ENCODE measurements at regions not wholly inside any gene's neighbourhood (a gene's known extent, or its start where the extent isn't known, plus 50 kb on each side); places are given as distances from the start of the nearest gene placed in this dataset.

DNA sequence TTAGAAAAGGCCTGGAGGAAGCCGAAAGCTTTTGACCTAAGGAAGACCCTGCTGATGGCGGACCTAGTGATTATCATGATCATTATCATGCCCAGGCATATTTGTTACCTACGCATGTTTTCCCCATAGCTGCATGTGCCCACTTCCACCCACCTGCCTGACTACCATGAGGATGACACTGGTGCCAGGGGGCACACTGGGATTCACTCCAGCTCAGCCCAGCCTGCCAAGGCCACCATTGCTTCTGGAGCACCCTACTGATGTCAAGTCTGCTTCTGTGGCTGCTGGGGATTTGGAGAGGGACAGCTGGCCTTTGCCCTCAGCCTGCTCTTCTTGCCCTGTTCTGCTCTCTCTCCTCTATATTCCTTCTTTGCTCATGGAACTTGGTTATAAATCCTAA is 124.7 kb upstream of the NALF2 start:
- no peaks in the 10 kb centered on the region for H3K36me3 ChIP-seq

DNA sequence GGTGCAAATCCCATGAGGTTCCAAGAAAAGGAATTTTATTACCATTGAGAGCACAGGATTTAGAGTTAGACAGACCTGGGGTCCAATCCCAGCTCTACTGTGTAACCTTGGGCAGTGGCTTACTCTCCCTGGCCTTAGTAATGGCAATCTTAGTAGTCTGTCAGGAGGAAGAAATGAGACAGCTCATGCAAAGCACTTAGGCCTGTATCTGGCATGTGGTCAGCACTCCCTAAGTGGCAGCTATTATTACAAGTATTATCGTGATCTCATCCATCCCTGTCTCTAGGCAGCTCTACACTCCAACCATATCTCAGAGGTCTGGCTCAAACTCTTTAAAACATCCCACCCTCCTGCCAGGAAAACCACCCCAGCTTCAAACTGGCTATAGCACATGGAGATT is 129.6 kb upstream of the NALF2 start:
- WGBS, 2 donors = 80 to 88% methylated on average over 1 of the region's 1 CpG
- intact Hi-C loops (cut with DNase I) = no loop called here

More for the DNA sequence above, 124.7 kb upstream of the NALF2 start:
- no peak for DNase-seq
- Histone ChIP-seq H3K4me1 (no peaks in the 10 kb centered on the region), H3K4me3 (no peak overlapping the region), H3K27me3 (no peaks in the 10 kb centered on the region), H3K27ac (no peak overlapping the region), H3K9me3 (peaks cover 0 to 3% (median 0%) of the 10 kb centered on the region in 3 donors)
- TF ChIP-seq CTCF (IDR thresholded peaks at IDR 0.05) = no peak
- TF ChIP-seq POLR2A (IDR thresholded peaks at IDR 0.05) = no peak
- intact Hi-C loops (cut with DNase I) = no loop called here
- 88 to 100% methylated on average over 1 to 3 of the region's 3 CpGs for WGBS, 2 donors

GRCh38 chrX:69372435-69372834 is 131.7 kb upstream of the NALF2 start:
- no peaks in the 10 kb centered on the region for H3K36me3 ChIP-seq
- no peaks in the 10 kb centered on the region for H3K27me3 ChIP-seq
- peaks cover 0 to 3% (median 0%) of the 10 kb centered on the region in 3 donors for H3K9me3 ChIP-seq
- H3K4me1 ChIP-seq = no peaks in the 10 kb centered on the region
- no peak overlapping the region for H3K27ac ChIP-seq
- intact Hi-C loops (cut with DNase I) = no loop called here
- no peak for DNase-seq
- TF ChIP-seq CTCF (IDR thresholded peaks at IDR 0.05) (no peak), POLR2A (IDR thresholded peaks at IDR 0.05) (no peak)
- H3K4me3 ChIP-seq = no peak overlapping the region

More for the DNA sequence above, 129.6 kb upstream of the NALF2 start:
- Histone ChIP-seq H3K36me3 (no peaks in the 10 kb centered on the region), H3K9me3 (peaks cover 0 to 3% (median 0%) of the 10 kb centered on the region in 3 donors), H3K27ac (no peak overlapping the region), H3K4me1 (no peaks in the 10 kb centered on the region), H3K4me3 (no peak overlapping the region), H3K27me3 (no peaks in the 10 kb centered on the region)
- no peak for DNase-seq
- TF ChIP-seq CTCF (IDR thresholded peaks at IDR 0.05) (no peak), POLR2A (IDR thresholded peaks at IDR 0.05) (no peak)

DNA sequence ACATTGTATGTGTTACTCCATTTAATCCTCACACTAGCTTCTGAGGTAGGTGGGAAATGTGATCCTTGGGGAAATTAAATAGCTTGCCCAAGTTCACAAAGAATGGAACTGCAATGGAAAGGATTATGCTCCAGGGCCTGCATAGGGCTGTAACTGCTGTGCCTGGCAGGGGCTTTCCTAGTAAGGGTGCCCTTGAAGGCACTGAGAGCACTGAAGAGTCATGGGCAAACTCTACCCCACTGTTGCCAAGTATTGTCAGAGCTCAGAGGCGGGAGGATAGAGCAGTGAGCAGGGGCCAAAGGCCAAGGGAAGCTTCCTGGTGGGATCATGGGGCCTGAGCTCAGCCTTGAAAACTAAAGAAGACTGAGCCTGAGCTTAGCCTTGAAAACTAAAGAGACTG is 133.0 kb upstream of the NALF2 start:
- intact Hi-C loops (cut with DNase I) = no loop called here
- 20 to 60% methylated on average over 1 of the region's 1 CpG for WGBS, 2 donors
- no peak overlapping the region for H3K27ac ChIP-seq

DNA sequence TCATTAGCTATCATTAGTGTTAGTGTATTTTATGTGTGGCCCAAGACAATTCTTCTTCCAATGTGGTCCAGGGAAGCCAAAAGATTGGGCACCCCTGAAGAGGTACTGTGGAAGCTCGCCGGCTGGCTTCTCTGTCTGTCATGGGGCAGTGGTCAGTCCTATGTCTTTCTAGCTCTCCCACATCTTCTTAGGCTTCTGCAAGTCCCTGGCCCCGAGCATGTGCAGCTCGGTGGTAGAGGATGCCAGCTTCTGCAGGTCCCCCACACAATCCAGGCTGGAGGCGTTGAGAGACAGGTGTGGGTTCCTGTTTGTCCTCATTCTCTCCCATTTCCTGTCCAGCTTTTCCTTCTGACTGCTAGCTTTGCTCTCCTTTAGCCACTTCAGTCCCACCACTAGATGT is 134.1 kb upstream of the NALF2 start:
- TF ChIP-seq POLR2A (IDR thresholded peaks at IDR 0.05) (no peak), CTCF (IDR thresholded peaks at IDR 0.05) (no peak)
- Histone ChIP-seq H3K27me3 (no peaks in the 10 kb centered on the region), H3K36me3 (no peaks in the 10 kb centered on the region), H3K4me3 (no peak overlapping the region), H3K9me3 (no peaks in the 10 kb centered on the region), H3K27ac (no peak overlapping the region), H3K4me1 (no peaks in the 10 kb centered on the region)
- 67 to 100% methylated on average over 2 to 5 of the region's 5 CpGs for WGBS, 2 donors
- no peak for DNase-seq
- intact Hi-C loops (cut with DNase I) = no loop called here

More for the DNA sequence above, 133.0 kb upstream of the NALF2 start:
- TF ChIP-seq POLR2A (IDR thresholded peaks at IDR 0.05) = no peak
- TF ChIP-seq CTCF (IDR thresholded peaks at IDR 0.05) = no peak
- H3K27me3 ChIP-seq = no peaks in the 10 kb centered on the region
- no peaks in the 10 kb centered on the region for H3K36me3 ChIP-seq
- DNase-seq = no peak
- H3K9me3 ChIP-seq = peaks cover 0 to 3% (median 0%) of the 10 kb centered on the region in 3 donors
- H3K4me3 ChIP-seq = no peak overlapping the region
- no peaks in the 10 kb centered on the region for H3K4me1 ChIP-seq
